Fibroblast of lung (primary cell): ENCODE measurements at regions not wholly inside any gene's neighbourhood (a gene's known extent, or its start where the extent isn't known, plus 50 kb on each side); places are given as distances from the start of the nearest gene placed in this dataset.

Experiments used
- DNase-seq, 2 donors: peaks; one replicate each; pipeline versions ENCODE4 v3.0.0 to v3.0.0-alpha.2; 2010; ENCODE audit warnings: low read depth in 2 of 2
- H2AFZ ChIP-seq: 2 replicates; pipeline ENCODE4 v1.5.1; 2012; ENCODE audit warnings: low read length, control low read depth, inconsistent platforms
- H3K27ac ChIP-seq: 2 replicates; pipeline ENCODE4 v1.5.1; 2011; ENCODE audit warnings: low read length, control low read depth; ENCODE audit not compliant: insufficient read depth
- H3K27me3 ChIP-seq: 2 replicates; pipeline ENCODE4 v1.5.1; 2011; ENCODE audit warnings: mild to moderate bottlenecking, low read length; ENCODE audit not compliant: control insufficient read depth, insufficient read depth
- H3K36me3 ChIP-seq: 2 replicates; pipeline ENCODE4 v1.5.1; 2011; ENCODE audit warnings: low read length; ENCODE audit not compliant: control insufficient read depth, insufficient read depth
- H3K4me1 ChIP-seq: 2 replicates; pipeline ENCODE4 v1.5.1; 2011; ENCODE audit warnings: low read length; ENCODE audit not compliant: control insufficient read depth, insufficient read depth; ENCODE audit errors: extremely low read depth
- H3K4me2 ChIP-seq: 2 replicates; pipeline ENCODE4 v1.5.1; 2011; ENCODE audit warnings: low read length, control low read depth; ENCODE audit not compliant: insufficient read depth; ENCODE audit errors: extremely low read depth
- H3K4me3 ChIP-seq, 4 experiments: fragments of 200-600 bp in 1 of 4; sonication (generic) in 1 of 4; replicated peaks in 1 of 4; 2 replicates each; pipeline ENCODE4 v1.5.1; 2011 to 2016; ENCODE audit warnings: low read length in 4 of 4, low read depth in 3 of 4, mild to moderate bottlenecking in 3 of 4, control low read depth in 2 of 4, inconsistent platforms in 1 of 4, mixed read lengths in 1 of 4; ENCODE audit not compliant: insufficient read depth in 1 of 4; ENCODE audit errors: control extremely low read depth in 1 of 4
- H3K79me2 ChIP-seq: 2 replicates; pipeline ENCODE4 v1.5.1; 2012; ENCODE audit warnings: mild to moderate bottlenecking, low read length, inconsistent platforms; ENCODE audit not compliant: control insufficient read depth, insufficient read depth
- H3K9ac ChIP-seq: 2 replicates; pipeline ENCODE4 v1.5.1; 2011; ENCODE audit warnings: mild to moderate bottlenecking, low read length, control low read depth; ENCODE audit not compliant: insufficient read depth
- H3K9me3 ChIP-seq: 2 replicates; pipeline ENCODE4 v1.5.1; 2012; ENCODE audit warnings: low read depth, low read length; ENCODE audit not compliant: control insufficient read depth, insufficient read depth
- H4K20me1 ChIP-seq: 2 replicates; pipeline ENCODE4 v1.5.1; 2011; ENCODE audit warnings: low read length; ENCODE audit not compliant: control insufficient read depth, insufficient read depth; ENCODE audit errors: extremely low read depth
- CTCF ChIP-seq, 2 donors: IDR thresholded peaks in 1 of 2; conservative IDR thresholded peaks in 1 of 2; 1 replicate in 1 of 2; 2 replicates in 1 of 2; pipeline ENCODE4 v1.5.1; 2011 to 2012; ENCODE audit warnings: low read length in 2 of 2, control low read depth in 1 of 2, inconsistent platforms in 1 of 2, low read depth in 1 of 2, mild to moderate bottlenecking in 1 of 2
- EZH2 ChIP-seq: IDR thresholded peaks from 2 replicates; pipeline ENCODE4 v1.5.1; 2012; ENCODE audit warnings: low read length, control low read depth, mild to moderate bottlenecking; ENCODE audit errors: missing control alignments

- no peak overlapping the region for H3K4me3 ChIP-seq
- H3K36me3 ChIP-seq = no peaks in the 10 kb centered on the region
- no peaks in the 10 kb centered on the region for H3K27me3 ChIP-seq
- H3K27ac ChIP-seq = no peak overlapping the region
- H3K9ac ChIP-seq = no peak overlapping the region
- H4K20me1 ChIP-seq = no peaks in the 10 kb centered on the region
- H3K4me2 ChIP-seq = no peak overlapping the region
- TF ChIP-seq EZH2 (no peak), CTCF (conservative IDR thresholded peaks at IDR 0.05 in 1 of 2, IDR thresholded peaks at IDR 0.05 in 1 of 2; ENCODE audit: low read depth in 1 of 2, low read length in 2 of 2) (no peak)
- DNase-seq = no peak
- H3K79me2 ChIP-seq = no peaks in the 10 kb centered on the region
- no peak overlapping the region for H2AFZ ChIP-seq
- H3K4me1 ChIP-seq = no peaks in the 10 kb centered on the region
- no peaks in the 10 kb centered on the region for H3K9me3 ChIP-seq
These were observed 393.7 kb downstream of the BCL11B start for GRCh38 chr14:98878282-98878681.

GRCh38 chr14:98886982-98887381, 385.0 kb downstream of the BCL11B start:
- H3K36me3 ChIP-seq = no peaks in the 10 kb centered on the region
- H3K27me3 ChIP-seq = no peaks in the 10 kb centered on the region
- no peaks in the 10 kb centered on the region for H3K4me1 ChIP-seq
- H3K4me2 ChIP-seq = no peak overlapping the region
- no peak overlapping the region for H2AFZ ChIP-seq
- TF ChIP-seq CTCF (conservative IDR thresholded peaks at IDR 0.05 in 1 of 2, IDR thresholded peaks at IDR 0.05 in 1 of 2; ENCODE audit: low read depth in 1 of 2, low read length in 2 of 2) (no peak), EZH2 (no peak)
- no peak overlapping the region for H3K4me3 ChIP-seq
- no peaks in the 10 kb centered on the region for H3K79me2 ChIP-seq
- DNase-seq = no peak
- no peak overlapping the region for H3K9ac ChIP-seq
- H3K9me3 ChIP-seq = no peaks in the 10 kb centered on the region
- no peak overlapping the region for H3K27ac ChIP-seq
- H4K20me1 ChIP-seq = no peaks in the 10 kb centered on the region

GRCh38 chr14:98888281-98888680, 383.7 kb downstream of the BCL11B start:
- no peak overlapping the region for H3K27ac ChIP-seq
- no peak overlapping the region for H3K4me2 ChIP-seq
- no peaks in the 10 kb centered on the region for H4K20me1 ChIP-seq
- H3K4me3 ChIP-seq = no peak overlapping the region
- H3K27me3 ChIP-seq = no peaks in the 10 kb centered on the region
- no peak for DNase-seq
- TF ChIP-seq CTCF (conservative IDR thresholded peaks at IDR 0.05 in 1 of 2, IDR thresholded peaks at IDR 0.05 in 1 of 2; ENCODE audit: low read depth in 1 of 2, low read length in 2 of 2) (no peak), EZH2 (no peak)
- no peaks in the 10 kb centered on the region for H3K9me3 ChIP-seq
- no peaks in the 10 kb centered on the region for H3K79me2 ChIP-seq
- H3K36me3 ChIP-seq = no peaks in the 10 kb centered on the region
- no peaks in the 10 kb centered on the region for H3K4me1 ChIP-seq
- no peak overlapping the region for H2AFZ ChIP-seq
- H3K9ac ChIP-seq = no peak overlapping the region
